22Rv1 (cell line): ENCODE measurements at regions not wholly inside any gene's neighbourhood (a gene's known extent, or its start where the extent isn't known, plus 50 kb on each side); places are given as distances from the start of the nearest gene placed in this dataset.

ENCODE experiments used
- CTCF ChIP-seq: fragments of 450-650 bp; IDR thresholded peaks from 2 replicates; pipeline ENCODE4 v1.5.1; 2017; ENCODE audit warnings: mild to moderate bottlenecking
- ZFX ChIP-seq: fragments of 450-650 bp; IDR thresholded peaks from 2 replicates; pipeline ENCODE4 v1.6.1; 2017; ENCODE audit warnings: antibody characterized with exemption, borderline replicate concordance

GRCh38 chr15:38041576-38041975, 107.1 kb downstream of the TMCO5A start:
- no peak for TF ChIP-seq CTCF
- no peak for TF ChIP-seq ZFX
